H1 (cell line): ENCODE measurements at regions not wholly inside any gene's neighbourhood (a gene's known extent, or its start where the extent isn't known, plus 50 kb on each side); places are given as distances from the start of the nearest gene placed in this dataset.

Experiments used
- CTCF ChIA-PET: fragments of 300-600 bp; sonication (Branson Sonifier 250); formaldehyde crosslinking; loops from one replicate; lab custom pipeline; 2021; ENCODE audit not compliant: partially characterized antibody; lab: Charles Lee
- POLR2A ChIA-PET: fragments of 300-600 bp; sonication (Branson Sonifier 250); formaldehyde crosslinking; loops from one replicate; lab custom pipeline; 2021; ENCODE audit warnings: inconsistent platforms; ENCODE audit not compliant: partially characterized antibody; lab: Charles Lee
- DNase-seq, 2 experiments: peaks; one replicate each; pipeline versions ENCODE4 v3.0.0 to v3.0.0-alpha.2; 2010 to 2022; ENCODE audit warnings: low spot score in 2 of 2, low read depth in 1 of 2, mixed read lengths in 1 of 2
- FAIRE-seq: peaks from 2 replicates; lab custom pipeline; 2011; peaks lifted over from hg19 to GRCh38; lab: Jason Lieb, UNC
- H2AFZ ChIP-seq: 2 replicates; pipeline ENCODE4 v1.8.1; 2012; ENCODE audit warnings: low read length, inconsistent platforms
- H2AK5ac ChIP-seq: 2 replicates; pipeline ENCODE4 v1.6.1; 2013; ENCODE audit warnings: low read depth, low read length
- H2BK120ac ChIP-seq: replicated peaks from 2 replicates; pipeline ENCODE3; 2013; ENCODE audit warnings: low read depth, low read length, inconsistent platforms
- H2BK12ac ChIP-seq: 2 replicates; pipeline ENCODE4 v1.6.1; 2013; ENCODE audit warnings: low read depth, low read length
- H2BK15ac ChIP-seq: 2 replicates; pipeline ENCODE4 v1.6.1; 2013; ENCODE audit warnings: low read length
- H2BK20ac ChIP-seq: 2 replicates; pipeline ENCODE4 v1.6.1; 2013; ENCODE audit warnings: low read length
- H2BK5ac ChIP-seq: 2 replicates; pipeline ENCODE4 v1.6.1; 2013; ENCODE audit warnings: low read depth, low read length
- H3K14ac ChIP-seq: 2 replicates; pipeline ENCODE4 v1.6.1; 2013; ENCODE audit warnings: inconsistent platforms; ENCODE audit not compliant: insufficient read length
- H3K18ac ChIP-seq: 2 replicates; pipeline ENCODE4 v1.6.1; 2013; ENCODE audit warnings: low read length; ENCODE audit errors: extremely low read depth
- H3K23ac ChIP-seq: 2 replicates; pipeline ENCODE4 v1.6.1; 2013; ENCODE audit warnings: inconsistent platforms; ENCODE audit not compliant: insufficient read length
- H3K23me2 ChIP-seq: 2 replicates; pipeline ENCODE4 v1.6.1; 2013; ENCODE audit warnings: low read depth, low read length
- H3K27ac ChIP-seq: 2 replicates; pipeline ENCODE4 v1.6.1; 2011; ENCODE audit warnings: low read depth, low read length, inconsistent platforms
- H3K27me3 ChIP-seq, 4 experiments: replicated peaks in 1 of 4; 1 replicate in 1 of 4; 2 replicates in 3 of 4; pipeline versions ENCODE4 v1.6.1 to v1.8.1; 2011 to 2013; ENCODE audit warnings: low read length in 3 of 4, mild to moderate bottlenecking in 3 of 4, inconsistent platforms in 2 of 4, mixed read lengths in 2 of 4, moderate library complexity in 1 of 4; ENCODE audit not compliant: control insufficient read depth in 3 of 4, insufficient read depth in 3 of 4; ENCODE audit errors: extremely low read depth in 1 of 4
- H3K36me3 ChIP-seq, 4 experiments: 2 replicates each; pipeline versions ENCODE4 v1.6.1 to v1.8.1; 2011 to 2013; ENCODE audit warnings: mild to moderate bottlenecking in 4 of 4, low read length in 3 of 4, moderate library complexity in 2 of 4, control low read depth in 1 of 4, inconsistent platforms in 1 of 4; ENCODE audit not compliant: insufficient read depth in 4 of 4, control insufficient read depth in 2 of 4
- H3K4ac ChIP-seq: replicated peaks from 2 replicates; pipeline ENCODE3; 2013; ENCODE audit warnings: low read length, low read depth, mixed read lengths, inconsistent platforms; ENCODE audit not compliant: insufficient read length
- H3K4me1 ChIP-seq, 4 experiments: replicated peaks in 1 of 4; 1 replicate in 1 of 4; 2 replicates in 3 of 4; pipeline versions ENCODE4 v1.6.1 to v1.8.1; 2011 to 2013; ENCODE audit warnings: low read length in 3 of 4, inconsistent platforms in 2 of 4, mixed read lengths in 1 of 4; ENCODE audit not compliant: insufficient read depth in 4 of 4, control insufficient read depth in 3 of 4
- H3K4me2 ChIP-seq, 2 experiments: 2 replicates each; pipeline versions ENCODE4 v1.6.1 to v1.8.1; 2011 to 2013; ENCODE audit warnings: low read depth in 2 of 2, low read length in 2 of 2, control low read depth in 1 of 2, inconsistent platforms in 1 of 2, mild to moderate bottlenecking in 1 of 2; ENCODE audit not compliant: insufficient read depth in 1 of 2
- H3K4me3 ChIP-seq, 4 experiments: fragments of 200-600, 300-600 bp in 1 of 4; sonication (generic), shearing (Covaris generic), sonication (Bioruptor Twin) in 1 of 4; 2 replicates each; pipeline versions ENCODE4 v1.5.1 to v1.8.1; 2011 to 2016; ENCODE audit warnings: low read length in 4 of 4, low read depth in 3 of 4, control low read depth in 2 of 4, inconsistent platforms in 2 of 4, mild to moderate bottlenecking in 2 of 4, mixed read lengths in 1 of 4, moderate library complexity in 1 of 4; ENCODE audit not compliant: insufficient read depth in 2 of 4; ENCODE audit errors: extremely low read depth in 1 of 4
- H3K56ac ChIP-seq: replicated peaks from 2 replicates; pipeline ENCODE3; 2013; ENCODE audit warnings: low read depth, mild to moderate bottlenecking, mixed read lengths, low read length, inconsistent platforms; ENCODE audit not compliant: insufficient read length
- H3K79me1 ChIP-seq: 2 replicates; pipeline ENCODE4 v1.6.1; 2013; ENCODE audit warnings: low read depth, low read length, control low read depth
- H3K79me2 ChIP-seq, 2 experiments: 2 replicates each; pipeline versions ENCODE4 v1.6.1 to v1.8.1; 2012 to 2013; ENCODE audit warnings: low read length in 2 of 2, mild to moderate bottlenecking in 2 of 2, inconsistent platforms in 1 of 2; ENCODE audit not compliant: insufficient read depth in 2 of 2, control insufficient read depth in 1 of 2
- H3K9ac ChIP-seq, 4 experiments: replicated peaks in 1 of 4; 1 replicate in 1 of 4; 2 replicates in 3 of 4; pipeline versions ENCODE4 v1.6.1 to v1.8.1; 2011 to 2013; ENCODE audit warnings: low read depth in 3 of 4, low read length in 3 of 4, control low read depth in 2 of 4, mild to moderate bottlenecking in 2 of 4, moderate library complexity in 2 of 4, inconsistent platforms in 1 of 4; ENCODE audit errors: extremely low read depth in 1 of 4
- H3K9me3 ChIP-seq, 2 experiments: 2 replicates each; pipeline versions ENCODE4 v1.6.1 to v1.8.1; 2012 to 2013; ENCODE audit warnings: mild to moderate bottlenecking in 2 of 2, moderate library complexity in 2 of 2, control low read depth in 1 of 2, inconsistent platforms in 1 of 2, low read depth in 1 of 2, low read length in 1 of 2, mixed read lengths in 1 of 2; ENCODE audit not compliant: insufficient read depth in 2 of 2
- H4K20me1 ChIP-seq, 2 experiments: replicated peaks in 1 of 2; 2 replicates each; pipeline versions ENCODE3 to v1.8.1; 2011 to 2013; ENCODE audit warnings: inconsistent platforms in 2 of 2, low read length in 2 of 2, mild to moderate bottlenecking in 1 of 2; ENCODE audit not compliant: insufficient read depth in 2 of 2, control insufficient read depth in 1 of 2
- H4K5ac ChIP-seq: 2 replicates; pipeline ENCODE4 v1.6.1; 2013; ENCODE audit warnings: low read length, low read depth, mixed read lengths, inconsistent platforms; ENCODE audit not compliant: insufficient read length
- H4K8ac ChIP-seq: 2 replicates; pipeline ENCODE4 v1.8.0; 2013; ENCODE audit warnings: mild to moderate bottlenecking, moderate library complexity, low read length, inconsistent platforms; ENCODE audit not compliant: insufficient read depth; ENCODE audit errors: extremely low read depth
- H4K91ac ChIP-seq: replicated peaks from 2 replicates; pipeline ENCODE3; 2013; ENCODE audit warnings: low read length, mixed read lengths, inconsistent platforms; ENCODE audit not compliant: insufficient read length
- BACH1 ChIP-seq: IDR thresholded peaks from 2 replicates; pipeline ENCODE4 v1.6.1; 2012; ENCODE audit warnings: low read length, improper control_type of control experiment
- CBX5 ChIP-seq: fragments of 300-800, 300-1000 bp; sonication (generic); IDR thresholded peaks from 2 replicates; pipeline ENCODE4 v1.7.1; 2016; ENCODE audit warnings: antibody characterized with exemption, low read length, low read depth
- EP300 ChIP-seq, 2 experiments: IDR thresholded peaks; 1 replicate in 1 of 2; 2 replicates in 1 of 2; pipeline ENCODE4 v1.6.1; 2011 to 2012; ENCODE audit warnings: low read depth in 2 of 2, low read length in 2 of 2, mild to moderate bottlenecking in 2 of 2, borderline replicate concordance in 1 of 2, inconsistent platforms in 1 of 2, moderate library complexity in 1 of 2
- FOSL1 ChIP-seq: IDR thresholded peaks from 2 replicates; pipeline ENCODE4 v1.6.1; 2011; ENCODE audit warnings: mild to moderate bottlenecking, low read depth, low read length, moderate library complexity; ENCODE audit not compliant: insufficient read depth
- POU5F1 ChIP-seq: IDR thresholded peaks from 2 replicates; pipeline ENCODE4 v1.6.1; 2011; ENCODE audit warnings: low read depth, mild to moderate bottlenecking, low read length, moderate library complexity
- RXRA ChIP-seq: IDR thresholded peaks from 2 replicates; pipeline ENCODE4 v1.6.1; 2011; ENCODE audit warnings: low read depth, mild to moderate bottlenecking, low read length, moderate library complexity; ENCODE audit not compliant: insufficient read depth
- SAP30 ChIP-seq: fragments of 300-600 bp; sonication (generic); IDR thresholded peaks from 2 replicates; pipeline ENCODE4 v1.7.1; 2012; ENCODE audit warnings: low read length, moderate library complexity, mild to moderate bottlenecking, inconsistent platforms; ENCODE audit not compliant: insufficient read depth, insufficient replicate concordance
- SIRT6 ChIP-seq: IDR thresholded peaks from one replicate; pipeline ENCODE4 v1.7.1; 2012; ENCODE audit warnings: low read length, inconsistent platforms
- TAF7 ChIP-seq: optimal IDR thresholded peaks from 2 replicates; pipeline ENCODE3; 2011; ENCODE audit warnings: low read depth, mild to moderate bottlenecking, inconsistent platforms, low read length, moderate library complexity, borderline replicate concordance
- WGBS, 2 experiments: shearing (Covaris generic) in 1 of 2; methylation state at CpG; one replicate each; pipeline versions ENCODE4 v1.1.6 to v1.1.7; 2013 to 2015; ENCODE audit warnings: low lambda C conversion rate in 2 of 2, mixed read lengths in 2 of 2, inconsistent platforms in 1 of 2, low coverage in 1 of 2, missing lambda C conversion rate in 1 of 2; ENCODE audit not compliant: insufficient replicate concordance in 2 of 2, insufficient coverage in 1 of 2, insufficient read length in 1 of 2; ENCODE audit errors: extremely low coverage in 1 of 2, missing lambda C conversion rate in 1 of 2; 5-methylcytosine and 5-hydroxymethylcytosine counted together
- TF ChIP-seq, protein P1 (sequence below): IDR thresholded peaks from 2 replicates; pipeline ENCODE4 v1.6.1; 2012; ENCODE audit warnings: inconsistent platforms
- TF ChIP-seq, protein P2 (sequence below), 3 experiments: IDR thresholded peaks; 1 replicate in 2 of 3; 2 replicates in 1 of 3; pipeline versions ENCODE4 v1.5.1 to v1.6.1; 2011; ENCODE audit warnings: low read length in 3 of 3, mild to moderate bottlenecking in 3 of 3, inconsistent platforms in 2 of 3, low read depth in 1 of 3, moderate library complexity in 1 of 3; ENCODE audit not compliant: insufficient read depth in 1 of 3; ENCODE audit errors: control extremely low read depth in 1 of 3

DNA sequence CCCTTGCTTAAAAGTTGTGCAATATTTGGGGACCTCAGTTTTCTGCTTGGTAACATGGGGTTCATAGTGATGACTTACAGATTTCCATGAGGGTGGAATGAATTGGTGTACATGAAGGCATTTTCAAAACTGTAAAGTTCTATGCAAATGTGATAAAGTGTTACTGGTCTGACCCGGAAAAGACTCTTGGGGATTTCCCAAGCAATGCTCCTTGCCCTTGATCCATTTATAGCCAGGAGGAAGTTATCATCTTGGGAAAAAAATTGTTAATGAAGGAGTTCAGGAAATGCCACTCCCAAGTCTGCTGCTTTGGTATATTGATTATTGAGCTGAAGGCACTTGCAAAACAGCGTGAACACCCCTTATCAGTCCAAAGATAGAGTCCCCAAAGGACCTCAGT lies 96.3 kb upstream of the ZPBP start:
- H2AFZ ChIP-seq, result no peak overlapping the region
- DNase-seq (no peak), FAIRE-seq (no peak)
- CTCF ChIA-PET, result interaction anchor here (1.5 to 1.8 kb wide), 3 partner anchors 14 to 229 kb away, joined by 4 to 5 read pairs (median 4); no protein-coding TSS in a partner anchor
- H4K91ac ChIP-seq, result no peak overlapping the region
- H4K8ac ChIP-seq, result no peak overlapping the region
- no peak overlapping the region for H3K56ac ChIP-seq
- H4K20me1 ChIP-seq, result no peaks in the 10 kb centered on the region
- no peaks in the 10 kb centered on the region for H3K9me3 ChIP-seq
- H2BK15ac ChIP-seq, result no peak overlapping the region
- no peak overlapping the region for H3K18ac ChIP-seq
- POLR2A ChIA-PET, result no interaction called here
- H3K79me2 ChIP-seq, result no peaks in the 10 kb centered on the region
- H3K4ac ChIP-seq, result no peak overlapping the region
- no peak overlapping the region for H3K23ac ChIP-seq
- H2BK12ac ChIP-seq, result no peak overlapping the region
- no peaks in the 10 kb centered on the region for H3K36me3 ChIP-seq
- H2BK5ac ChIP-seq, result no peak overlapping the region
- H3K9ac ChIP-seq, result no peak overlapping the region
- H2BK20ac ChIP-seq, result no peak overlapping the region
- WGBS, 2 experiments, result 86% methylated on average over 2 of the region's 2 CpGs; no CpG with 5 or more reads in 1 of the 2 experiments
- H3K79me1 ChIP-seq, result no peaks in the 10 kb centered on the region
- no peak overlapping the region for H2BK120ac ChIP-seq
- H3K4me2 ChIP-seq, result no peak overlapping the region
- H3K14ac ChIP-seq, result no peak overlapping the region
- no peak overlapping the region for H4K5ac ChIP-seq
- no peaks in the 10 kb centered on the region for H3K23me2 ChIP-seq
- no peaks in the 10 kb centered on the region for H3K4me1 ChIP-seq
- H3K4me3 ChIP-seq, result no peak overlapping the region
- H2AK5ac ChIP-seq, result no peak overlapping the region
- no peak overlapping the region for H3K27ac ChIP-seq
- H3K27me3 ChIP-seq, result no peaks in the 10 kb centered on the region
- TF ChIP-seq CBX5, result no peak
- TF ChIP-seq, protein P1, sequence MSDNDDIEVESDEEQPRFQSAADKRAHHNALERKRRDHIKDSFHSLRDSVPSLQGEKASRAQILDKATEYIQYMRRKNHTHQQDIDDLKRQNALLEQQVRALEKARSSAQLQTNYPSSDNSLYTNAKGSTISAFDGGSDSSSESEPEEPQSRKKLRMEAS, result no peak
- TF ChIP-seq SAP30, result no peak
- TF ChIP-seq FOSL1, result no peak
- TF ChIP-seq, protein P2, sequence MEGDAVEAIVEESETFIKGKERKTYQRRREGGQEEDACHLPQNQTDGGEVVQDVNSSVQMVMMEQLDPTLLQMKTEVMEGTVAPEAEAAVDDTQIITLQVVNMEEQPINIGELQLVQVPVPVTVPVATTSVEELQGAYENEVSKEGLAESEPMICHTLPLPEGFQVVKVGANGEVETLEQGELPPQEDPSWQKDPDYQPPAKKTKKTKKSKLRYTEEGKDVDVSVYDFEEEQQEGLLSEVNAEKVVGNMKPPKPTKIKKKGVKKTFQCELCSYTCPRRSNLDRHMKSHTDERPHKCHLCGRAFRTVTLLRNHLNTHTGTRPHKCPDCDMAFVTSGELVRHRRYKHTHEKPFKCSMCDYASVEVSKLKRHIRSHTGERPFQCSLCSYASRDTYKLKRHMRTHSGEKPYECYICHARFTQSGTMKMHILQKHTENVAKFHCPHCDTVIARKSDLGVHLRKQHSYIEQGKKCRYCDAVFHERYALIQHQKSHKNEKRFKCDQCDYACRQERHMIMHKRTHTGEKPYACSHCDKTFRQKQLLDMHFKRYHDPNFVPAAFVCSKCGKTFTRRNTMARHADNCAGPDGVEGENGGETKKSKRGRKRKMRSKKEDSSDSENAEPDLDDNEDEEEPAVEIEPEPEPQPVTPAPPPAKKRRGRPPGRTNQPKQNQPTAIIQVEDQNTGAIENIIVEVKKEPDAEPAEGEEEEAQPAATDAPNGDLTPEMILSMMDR (IDR thresholded peaks at IDR 0.05; ENCODE audit: control extremely low read depth in 1 of 3, insufficient read depth in 1 of 3, low read depth in 1 of 3, low read length in 3 of 3), result no peak
- no peak for TF ChIP-seq BACH1
- TF ChIP-seq TAF7, result no peak
- no peak for TF ChIP-seq SIRT6
- TF ChIP-seq POU5F1, result no peak
- TF ChIP-seq RXRA, result no peak
- TF ChIP-seq EP300 (IDR thresholded peaks at IDR 0.05; ENCODE audit: borderline replicate concordance in 1 of 2, low read depth in 2 of 2, low read length in 2 of 2), result no peak
